OCI-LY7 (cell line): ENCODE measurements at regions not wholly inside any gene's neighbourhood (a gene's known extent, or its start where the extent isn't known, plus 50 kb on each side); places are given as distances from the start of the nearest gene placed in this dataset.

Experiments used
- BruUV-seq: library from RNA; stranded (reverse); fragments of 400-500 nt; replicated peaks from 2 replicates; lab custom pipeline; 2021; lab: Mats Ljungman, UMichigan
- CTCF ChIA-PET: fragments of 300-600 bp; sonication (Branson Sonifier 250); formaldehyde crosslinking; loops from one replicate; lab custom pipeline; 2022; ENCODE audit warnings: antibody characterized with exemption; ENCODE audit not compliant: unreplicated experiment; lab: Charles Lee
- POLR2A ChIA-PET: fragments of 300-600 bp; sonication (Branson Sonifier 250); formaldehyde crosslinking; loops from one replicate; lab custom pipeline; 2022; ENCODE audit warnings: antibody characterized with exemption; lab: Charles Lee
- DNase-seq: peaks from one replicate; pipeline ENCODE4 v3.0.0-alpha.2; 2015; ENCODE audit warnings: low spot score
- H2AFZ ChIP-seq: fragments of 200-600 bp; sonication (generic), shearing (Covaris generic); 2 replicates; pipeline ENCODE4 v1.6.1; 2014; ENCODE audit warnings: mild to moderate bottlenecking, antibody characterized with exemption, low read length, moderate library complexity
- H3K27ac ChIP-seq: fragments of 200-600 bp; sonication (generic); 2 replicates; pipeline ENCODE4 v1.5.1; 2014; ENCODE audit warnings: mixed run types, low read depth, mild to moderate bottlenecking, moderate library complexity, low read length, inconsistent platforms; ENCODE audit not compliant: poor library complexity, severe bottlenecking
- H3K36me3 ChIP-seq: fragments of 200-600 bp; sonication (generic); 2 replicates; pipeline ENCODE4 v1.6.1; 2014; ENCODE audit warnings: mild to moderate bottlenecking, antibody characterized with exemption, low read length, moderate library complexity, mixed read lengths; ENCODE audit not compliant: insufficient read depth
- H3K4me1 ChIP-seq: fragments of 200-600 bp; sonication (generic); 2 replicates; pipeline ENCODE4 v1.5.1; 2014; ENCODE audit warnings: mild to moderate bottlenecking, low read length; ENCODE audit not compliant: insufficient read depth, poor library complexity, severe bottlenecking
- H3K4me2 ChIP-seq: fragments of 200-600 bp; sonication (generic); 2 replicates; pipeline ENCODE4 v1.6.1; 2014; ENCODE audit warnings: mild to moderate bottlenecking, low read length
- H3K4me3 ChIP-seq: fragments of 200-600 bp; sonication (generic); 2 replicates; pipeline ENCODE4 v1.5.1; 2014; ENCODE audit warnings: mild to moderate bottlenecking, low read depth, low read length; ENCODE audit not compliant: poor library complexity, severe bottlenecking
- H3K79me2 ChIP-seq: fragments of 200-600 bp; sonication (generic); 2 replicates; pipeline ENCODE4 v1.6.1; 2016; ENCODE audit warnings: low read depth, mild to moderate bottlenecking, low read length, moderate library complexity, mixed read lengths; ENCODE audit not compliant: insufficient read depth
- H3K9me2 ChIP-seq: fragments of 200-600 bp; sonication (generic); 2 replicates; pipeline ENCODE4 v1.6.1; 2016; ENCODE audit warnings: mild to moderate bottlenecking, low read length, mixed read lengths; ENCODE audit not compliant: insufficient read depth
- H3K9me3 ChIP-seq: fragments of 200-600 bp; sonication (generic); 2 replicates; pipeline ENCODE4 v1.6.1; 2014; ENCODE audit warnings: mild to moderate bottlenecking, mixed run types, low read length, mixed read lengths
- H4K20me1 ChIP-seq: fragments of 200-600 bp; sonication (generic); 2 replicates; pipeline ENCODE4 v1.6.1; 2014; ENCODE audit warnings: mild to moderate bottlenecking, antibody characterized with exemption, low read length, moderate library complexity, mixed read lengths; ENCODE audit not compliant: insufficient read depth
- EZH2phosphoT487 ChIP-seq: fragments of 200-600 bp; sonication (generic); IDR thresholded peaks from 2 replicates; pipeline ENCODE4 v1.6.1; 2018; ENCODE audit warnings: low read depth, borderline replicate concordance, mild to moderate bottlenecking, mixed run types, antibody characterized with exemption, low read length, moderate library complexity, mixed read lengths
- intact Hi-C: fragments of 100-400 bp; cut with micrococcal nuclease; formaldehyde crosslinking; loops from one replicate; pipeline ENCODE4 v1.10.0; 2022; ENCODE audit not compliant: unreplicated experiment
- TF ChIP-seq, protein P1 (sequence below): fragments of 200-600 bp; sonication (generic); conservative IDR thresholded peaks from 2 replicates; pipeline ENCODE4 v1.5.1; 2014; ENCODE audit warnings: mild to moderate bottlenecking, antibody characterized with exemption, low read length, moderate library complexity, mixed read lengths

DNA sequence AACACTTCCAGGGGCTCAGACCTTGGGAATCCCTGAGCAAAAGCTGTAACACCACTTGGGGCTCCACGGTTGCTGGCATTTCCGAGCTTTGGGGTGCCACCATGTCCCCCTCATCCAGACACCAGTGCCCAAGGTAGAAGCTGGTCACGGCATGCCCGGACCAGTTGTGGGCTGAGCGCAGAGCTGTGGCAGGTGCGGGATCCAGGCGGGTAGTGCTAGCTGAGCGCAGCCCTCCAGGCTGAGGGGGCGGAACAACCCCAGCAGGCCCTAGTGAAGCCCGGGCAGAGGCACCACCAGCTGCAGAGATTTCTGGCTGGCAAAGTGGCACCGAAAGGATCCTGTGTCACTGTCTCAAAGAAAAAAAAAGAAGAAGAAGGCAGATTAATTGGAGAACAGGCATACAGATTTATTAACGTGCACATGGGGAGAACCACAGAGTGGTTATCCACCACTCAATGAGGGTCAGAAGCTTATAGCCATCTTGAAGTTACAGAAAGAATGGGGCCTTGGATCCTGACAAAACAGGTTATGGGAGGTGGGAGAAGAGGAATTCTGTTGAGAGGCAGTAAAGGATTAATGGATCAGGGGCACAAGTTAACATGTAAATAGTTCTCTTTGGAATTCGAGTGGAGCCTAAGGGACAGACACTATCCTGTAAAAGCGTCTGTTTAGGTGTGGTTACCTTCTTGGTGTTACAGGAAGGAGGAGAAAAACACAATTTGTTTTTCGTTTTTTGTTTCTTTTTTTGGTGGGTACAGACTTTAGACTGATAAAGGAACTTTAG lies 107.5 kb downstream of the CD24 start:
- Histone ChIP-seq H3K9me3 (peaks cover 15% of the 10 kb centered on the region), H3K4me3 (no peak overlapping the region), H3K36me3 (no peaks in the 10 kb centered on the region; the same call in 1 of the 2 replicates), H3K4me2 (no peak overlapping the region), H3K9me2 (no peaks in the 10 kb centered on the region), H3K27ac (no peak overlapping the region), H2AFZ (no peak overlapping the region; the same call in 1 of the 2 replicates), H3K79me2 (no peaks in the 10 kb centered on the region), H3K4me1 (no peaks in the 10 kb centered on the region), H4K20me1 (no peaks in the 10 kb centered on the region)
- intact Hi-C loops, result no loop called here
- POLR2A ChIA-PET, result interaction anchor here (1.1 kb wide), 1 partner anchor 20 kb away, joined by 3 read pairs; no protein-coding TSS in a partner anchor
- DNase-seq, result no peak
- TF ChIP-seq, protein P1, sequence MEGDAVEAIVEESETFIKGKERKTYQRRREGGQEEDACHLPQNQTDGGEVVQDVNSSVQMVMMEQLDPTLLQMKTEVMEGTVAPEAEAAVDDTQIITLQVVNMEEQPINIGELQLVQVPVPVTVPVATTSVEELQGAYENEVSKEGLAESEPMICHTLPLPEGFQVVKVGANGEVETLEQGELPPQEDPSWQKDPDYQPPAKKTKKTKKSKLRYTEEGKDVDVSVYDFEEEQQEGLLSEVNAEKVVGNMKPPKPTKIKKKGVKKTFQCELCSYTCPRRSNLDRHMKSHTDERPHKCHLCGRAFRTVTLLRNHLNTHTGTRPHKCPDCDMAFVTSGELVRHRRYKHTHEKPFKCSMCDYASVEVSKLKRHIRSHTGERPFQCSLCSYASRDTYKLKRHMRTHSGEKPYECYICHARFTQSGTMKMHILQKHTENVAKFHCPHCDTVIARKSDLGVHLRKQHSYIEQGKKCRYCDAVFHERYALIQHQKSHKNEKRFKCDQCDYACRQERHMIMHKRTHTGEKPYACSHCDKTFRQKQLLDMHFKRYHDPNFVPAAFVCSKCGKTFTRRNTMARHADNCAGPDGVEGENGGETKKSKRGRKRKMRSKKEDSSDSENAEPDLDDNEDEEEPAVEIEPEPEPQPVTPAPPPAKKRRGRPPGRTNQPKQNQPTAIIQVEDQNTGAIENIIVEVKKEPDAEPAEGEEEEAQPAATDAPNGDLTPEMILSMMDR, result no peak
- CTCF ChIA-PET, result no interaction called here
- BruUV-seq, result no TSS peak

DNA sequence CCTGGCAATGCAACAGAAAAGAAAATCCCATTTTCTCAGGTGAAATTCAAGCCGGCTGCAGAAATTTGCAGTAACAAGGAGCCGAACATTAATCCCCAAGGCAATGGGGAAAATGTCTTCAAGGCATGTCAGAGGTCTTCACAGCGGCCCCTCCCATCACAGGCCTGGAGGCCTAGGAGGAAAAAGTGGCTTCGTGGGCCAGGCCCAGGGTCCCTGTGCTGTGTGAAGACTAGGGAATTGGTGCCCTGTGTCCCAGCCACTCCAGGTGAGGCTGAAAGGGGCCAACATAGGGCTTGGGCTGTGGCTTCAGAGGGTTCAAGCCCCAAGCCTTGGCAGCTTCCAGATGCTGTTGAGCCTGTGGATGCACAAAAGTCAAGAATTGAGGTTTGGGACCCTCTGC lies 111.7 kb downstream of the CD24 start:
- H3K79me2 ChIP-seq, result no peaks in the 10 kb centered on the region
- no TSS peak for BruUV-seq
- no peak overlapping the region for H3K27ac ChIP-seq
- TF ChIP-seq EZH2phosphoT487, result no peak
- TF ChIP-seq, protein P1, result no peak
- POLR2A ChIA-PET, result no interaction called here
- no peaks in the 10 kb centered on the region for H3K9me2 ChIP-seq
- no peaks in the 10 kb centered on the region for H4K20me1 ChIP-seq
- peaks cover 22% of the 10 kb centered on the region for H3K9me3 ChIP-seq
- no peak overlapping the region for H3K4me3 ChIP-seq
- no peaks in the 10 kb centered on the region for H3K4me1 ChIP-seq
- CTCF ChIA-PET, result no interaction called here
- intact Hi-C loops, result no loop called here
- no peaks in the 10 kb centered on the region; the same call in 1 of the 2 replicates for H3K36me3 ChIP-seq
- DNase-seq, result no peak
- H2AFZ ChIP-seq, result no peak overlapping the region
- H3K4me2 ChIP-seq, result no peak overlapping the region

GRCh38 chr6:106860940-106861339 lies 113.6 kb downstream of the CD24 start:
- ChIA-PET POLR2A (interaction anchor here (0.6 kb wide), 1 partner anchor 270 kb away, joined by 3 read pairs; no protein-coding TSS in a partner anchor), CTCF (no interaction called here)
- Histone ChIP-seq H3K9me3 (peaks cover 22% of the 10 kb centered on the region), H3K27ac (no peak overlapping the region), H3K36me3 (no peaks in the 10 kb centered on the region; the same call in 1 of the 2 replicates), H3K4me1 (no peaks in the 10 kb centered on the region), H2AFZ (no peak overlapping the region), H3K9me2 (no peaks in the 10 kb centered on the region), H3K79me2 (no peaks in the 10 kb centered on the region), H3K4me2 (no peak overlapping the region), H4K20me1 (no peaks in the 10 kb centered on the region), H3K4me3 (no peak overlapping the region)
- BruUV-seq, result no TSS peak
- peak; percentile 45 for DNase-seq
- intact Hi-C loops, result no loop called here
- TF ChIP-seq, protein P1, result no peak
- TF ChIP-seq EZH2phosphoT487, result no peak
